ENCODE measurements at regions not wholly inside any gene's neighbourhood (a gene's known extent, or its start where the extent isn't known, plus 50 kb on each side); places are given as distances from the start of the nearest gene placed in this dataset.

GRCh38 chr4:146023334-146023967 lies 84.8 kb upstream of the ZNF827 start:
- TF ChIP-seq ZNF558 (tag by site-specific recombination; IDR thresholded peaks at IDR 0.05) = no peak
- H3K36me3 ChIP-seq (ENCODE audit: control insufficient read depth in 2 of 2, insufficient read depth in 1 of 2, low read length in 2 of 2) = no peaks in the 10 kb centered on the region
- ChIA-PET POLR2A (no interaction called here), CTCF (no interaction called here)
- H3K4me1 ChIP-seq (ENCODE audit: control insufficient read depth, insufficient read depth, low read length) = no peaks in the 10 kb centered on the region
- H3K9me3 ChIP-seq (ENCODE audit: control insufficient read depth, insufficient read depth, low read depth, low read length) = no peaks in the 10 kb centered on the region
- no peak overlapping the region for H3K27ac ChIP-seq (ENCODE audit: extremely low read depth, low read depth, low read length)
- no peak overlapping the region for H3K4me3 ChIP-seq (ENCODE audit: low read depth, low read length)

DNA sequence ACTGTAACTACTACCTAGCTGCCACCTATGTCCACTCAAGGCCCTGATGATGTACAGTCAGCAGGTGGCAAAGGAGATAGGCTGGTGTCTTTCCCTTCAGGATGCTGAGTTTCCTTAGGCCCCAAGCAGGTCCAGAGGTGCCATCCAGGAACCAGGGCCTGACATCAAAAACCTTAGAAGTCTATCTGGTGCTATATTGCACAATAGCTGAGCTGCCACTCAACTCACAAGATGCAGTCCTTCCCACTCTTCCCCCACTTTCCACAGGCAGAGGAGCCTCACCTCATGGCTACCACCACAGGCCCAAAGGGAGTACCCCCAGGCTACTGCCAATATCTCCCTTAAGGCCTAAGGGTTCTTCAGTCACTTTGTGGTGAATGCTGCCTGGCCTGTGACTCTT lies 83.9 kb upstream of the ZNF827 start:
- H3K4me3 ChIP-seq (ENCODE audit: low read depth, low read length) = no peak overlapping the region
- no peaks in the 10 kb centered on the region for H3K4me1 ChIP-seq (ENCODE audit: control insufficient read depth, insufficient read depth, low read length)
- CTCF ChIA-PET = no interaction called here
- POLR2A ChIA-PET = no interaction called here
- no peaks in the 10 kb centered on the region for H3K9me3 ChIP-seq (ENCODE audit: control insufficient read depth, insufficient read depth, low read depth, low read length)
- no peaks in the 10 kb centered on the region for H3K36me3 ChIP-seq (ENCODE audit: control insufficient read depth in 2 of 2, insufficient read depth in 1 of 2, low read length in 2 of 2)
- TF ChIP-seq ZNF302 (tag by site-specific recombination; IDR thresholded peaks at IDR 0.05; ENCODE audit: low read depth) (no peak), ZNF677 (tag by site-specific recombination; IDR thresholded peaks at IDR 0.05) (no peak), ZNF416 (tag by site-specific recombination; IDR thresholded peaks at IDR 0.05) (no peak), ZNF280D (tag by site-specific recombination; IDR thresholded peaks at IDR 0.05) (no peak), BCL6B (tag by site-specific recombination; IDR thresholded peaks at IDR 0.05) (no peak), ZNF510 (tag by site-specific recombination; IDR thresholded peaks at IDR 0.05; ENCODE audit: insufficient replicate concordance) (no peak), ZNF561 (tag by site-specific recombination; IDR thresholded peaks at IDR 0.05; ENCODE audit: borderline replicate concordance) (no peak), ZNF600 (tag by site-specific recombination; IDR thresholded peaks at IDR 0.05) (no peak), KLF10 (tag by site-specific recombination; IDR thresholded peaks at IDR 0.05) (no peak), ZNF175 (tag by site-specific recombination; IDR thresholded peaks at IDR 0.05) (no peak), WT1 (tag by site-specific recombination; IDR thresholded peaks at IDR 0.05) (no peak), TRIM28 (IDR thresholded peaks at IDR 0.05; ENCODE audit: borderline replicate concordance, low read length) (no peak)
- TF ChIP-seq, protein P1, sequence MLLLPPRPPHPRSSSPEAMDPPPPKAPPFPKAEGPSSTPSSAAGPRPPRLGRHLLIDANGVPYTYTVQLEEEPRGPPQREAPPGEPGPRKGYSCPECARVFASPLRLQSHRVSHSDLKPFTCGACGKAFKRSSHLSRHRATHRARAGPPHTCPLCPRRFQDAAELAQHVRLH (tag by site-specific recombination; IDR thresholded peaks at IDR 0.05) = no peak
- TF ChIP-seq, protein P2, sequence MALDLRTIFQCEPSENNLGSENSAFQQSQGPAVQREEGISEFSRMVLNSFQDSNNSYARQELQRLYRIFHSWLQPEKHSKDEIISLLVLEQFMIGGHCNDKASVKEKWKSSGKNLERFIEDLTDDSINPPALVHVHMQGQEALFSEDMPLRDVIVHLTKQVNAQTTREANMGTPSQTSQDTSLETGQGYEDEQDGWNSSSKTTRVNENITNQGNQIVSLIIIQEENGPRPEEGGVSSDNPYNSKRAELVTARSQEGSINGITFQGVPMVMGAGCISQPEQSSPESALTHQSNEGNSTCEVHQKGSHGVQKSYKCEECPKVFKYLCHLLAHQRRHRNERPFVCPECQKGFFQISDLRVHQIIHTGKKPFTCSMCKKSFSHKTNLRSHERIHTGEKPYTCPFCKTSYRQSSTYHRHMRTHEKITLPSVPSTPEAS (tag by site-specific recombination; IDR thresholded peaks at IDR 0.05) = no peak
- H3K27ac ChIP-seq (ENCODE audit: extremely low read depth, low read depth, low read length) = no peak overlapping the region

GRCh38 chr4:146018247-146018646 lies 79.6 kb upstream of the ZNF827 start:
- no peaks in the 10 kb centered on the region for H3K4me1 ChIP-seq (ENCODE audit: control insufficient read depth, insufficient read depth, low read length)
- no peaks in the 10 kb centered on the region for H3K36me3 ChIP-seq (ENCODE audit: control insufficient read depth in 2 of 2, insufficient read depth in 1 of 2, low read length in 2 of 2)
- H3K4me3 ChIP-seq (ENCODE audit: low read depth, low read length) = no peak overlapping the region
- no peak overlapping the region for H3K27ac ChIP-seq (ENCODE audit: extremely low read depth, low read depth, low read length)
- CTCF ChIA-PET = no interaction called here
- POLR2A ChIA-PET = no interaction called here
- H3K9me3 ChIP-seq (ENCODE audit: control insufficient read depth, insufficient read depth, low read depth, low read length) = no peaks in the 10 kb centered on the region
- TF ChIP-seq ZNF501 (tag by site-specific recombination; IDR thresholded peaks at IDR 0.05) = no peak
- no peak for TF ChIP-seq PBX3 (CRISPR knock-in tag; IDR thresholded peaks at IDR 0.05)
- TF ChIP-seq ZNF621 (tag by site-specific recombination; IDR thresholded peaks at IDR 0.05) = no peak
- no peak for TF ChIP-seq PATZ1 (tag by site-specific recombination; IDR thresholded peaks at IDR 0.05)

All from HEK293 (cell line).